Activated CD8-positive, alpha-beta memory T cell treated with anti-CD3 and anti-CD28 coated beads for 48 hours (primary cell): ENCODE measurements at regions not wholly inside any gene's neighbourhood (a gene's known extent, or its start where the extent isn't known, plus 50 kb on each side); places are given as distances from the start of the nearest gene placed in this dataset.
"Not testable (repeated sequence)": the region's sequence is repeated elsewhere in the genome, so short reads cannot be mapped to it uniquely, and the experiment has no call there.

Experiments used
- DNase-seq, 3 experiments: peaks; one replicate each; pipeline ENCODE4 v3.0.0-alpha.2; 2020; ENCODE audit warnings: low read depth in 2 of 3, low spot score in 2 of 3

DNA sequence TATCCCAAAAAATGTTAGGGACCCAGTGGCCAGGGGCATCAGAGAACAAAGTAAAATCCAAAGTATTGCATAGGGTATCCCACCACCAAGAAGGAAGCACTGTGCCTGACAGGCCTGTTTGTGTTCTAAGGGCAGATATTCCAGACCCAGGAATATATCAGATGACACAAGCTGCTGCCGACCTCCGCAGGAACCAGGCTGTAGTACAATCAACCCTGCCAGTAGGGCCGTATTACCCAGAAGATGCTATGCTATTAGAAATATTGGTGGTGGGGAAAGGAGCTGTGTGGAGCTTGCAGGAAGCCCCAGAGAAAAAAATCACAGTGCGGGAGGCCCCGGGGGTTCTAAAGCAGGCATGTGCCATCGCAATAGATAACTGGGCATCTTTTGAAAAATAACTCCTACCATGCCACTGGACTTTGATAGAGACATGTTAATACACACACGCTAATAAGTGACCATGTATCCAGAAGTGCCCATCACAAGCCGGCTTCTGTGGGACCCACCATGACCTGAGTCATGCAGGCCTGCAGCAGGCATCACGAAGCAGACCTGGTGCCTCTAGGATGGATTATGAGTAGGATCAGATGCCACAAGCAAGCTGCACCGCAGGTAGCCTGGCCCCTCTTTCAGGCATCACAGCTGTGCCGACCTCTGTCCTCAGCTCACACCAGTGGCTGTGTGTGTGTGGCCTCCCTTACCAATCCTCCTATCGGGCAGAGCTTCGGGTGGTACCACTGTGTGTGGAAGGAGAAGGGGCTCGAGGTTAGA, 242.7 kb downstream of the BCL11B start:
- DNase-seq, result no peak

DNA sequence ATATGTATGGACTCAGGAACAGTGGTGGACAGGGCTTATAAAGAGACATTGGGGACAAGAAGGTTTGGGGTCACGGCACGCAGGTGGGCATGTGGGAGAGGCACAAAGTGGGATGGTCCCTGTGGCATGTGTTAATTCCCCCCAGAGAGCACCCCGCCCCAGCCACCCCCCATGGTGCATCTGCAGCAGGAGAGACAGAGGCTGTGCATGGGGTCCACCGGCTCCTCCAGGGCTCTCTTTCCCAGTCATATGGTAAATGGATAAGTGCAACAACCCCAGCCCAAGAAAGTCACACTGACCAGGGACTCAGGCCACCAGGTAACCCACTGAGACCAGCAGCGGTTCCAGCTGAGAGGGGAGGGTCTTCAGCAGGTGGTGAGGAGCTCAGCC, 242.1 kb downstream of the BCL11B start:
- no peak for DNase-seq

DNA sequence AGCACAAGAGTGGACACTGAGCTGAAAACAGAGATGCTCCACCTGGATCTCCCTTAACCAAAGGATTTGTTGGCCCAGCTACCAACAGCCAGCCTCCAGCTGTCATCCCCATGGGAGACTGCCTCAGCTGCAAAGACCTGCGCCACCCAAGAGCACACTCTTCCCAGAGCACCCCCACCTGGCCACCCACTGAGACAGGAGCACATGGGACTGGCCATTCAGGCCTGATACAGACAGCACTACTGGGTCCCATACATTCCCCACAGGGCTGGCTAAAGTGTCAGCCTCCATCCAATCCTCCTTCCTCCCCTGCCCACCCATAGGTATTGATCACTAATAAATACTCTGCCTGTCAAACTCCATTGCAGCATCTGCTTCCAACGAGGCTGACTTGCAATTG, 241.5 kb downstream of the BCL11B start:
- DNase-seq, result no peak

DNA sequence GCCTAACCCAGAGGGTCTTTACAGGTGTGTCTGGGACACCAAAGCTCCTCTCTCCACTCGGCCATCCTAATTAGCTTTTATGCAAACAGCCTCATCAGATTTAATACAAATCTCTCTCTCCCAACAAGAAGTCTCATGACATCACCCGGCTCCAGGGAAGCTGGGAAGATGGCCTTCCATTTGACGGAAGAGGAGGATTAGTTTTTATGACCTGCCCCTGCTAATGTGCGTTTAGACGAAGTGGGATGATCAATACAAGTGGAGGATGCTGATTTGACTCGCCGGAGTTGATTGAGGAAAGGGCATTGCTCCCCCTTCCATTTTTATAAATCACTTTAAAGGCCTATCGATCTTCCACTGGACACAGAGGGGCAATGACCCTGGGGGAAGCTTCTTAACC, 239.2 kb downstream of the BCL11B start:
- no peak for DNase-seq

DNA sequence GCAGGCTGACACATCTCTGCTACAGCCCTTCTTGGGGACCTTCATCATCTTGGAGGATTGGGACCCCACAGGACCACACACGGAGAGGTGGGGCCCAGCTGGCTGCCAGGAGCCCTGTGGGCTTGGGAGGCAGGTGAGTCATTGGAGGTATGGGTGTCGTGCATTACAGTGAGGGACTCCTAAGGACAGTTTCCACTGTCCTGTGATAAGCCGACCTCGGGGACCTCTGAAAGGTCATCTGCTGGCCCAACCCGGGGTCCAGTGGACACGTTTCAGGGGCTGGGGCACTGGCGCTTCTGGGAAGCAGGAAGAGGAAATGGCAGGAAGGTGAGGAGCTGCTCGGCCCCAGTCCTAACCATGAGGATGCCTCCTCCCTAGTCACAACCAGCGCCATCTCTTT, 238.0 kb downstream of the BCL11B start:
- DNase-seq, result no peak

DNA sequence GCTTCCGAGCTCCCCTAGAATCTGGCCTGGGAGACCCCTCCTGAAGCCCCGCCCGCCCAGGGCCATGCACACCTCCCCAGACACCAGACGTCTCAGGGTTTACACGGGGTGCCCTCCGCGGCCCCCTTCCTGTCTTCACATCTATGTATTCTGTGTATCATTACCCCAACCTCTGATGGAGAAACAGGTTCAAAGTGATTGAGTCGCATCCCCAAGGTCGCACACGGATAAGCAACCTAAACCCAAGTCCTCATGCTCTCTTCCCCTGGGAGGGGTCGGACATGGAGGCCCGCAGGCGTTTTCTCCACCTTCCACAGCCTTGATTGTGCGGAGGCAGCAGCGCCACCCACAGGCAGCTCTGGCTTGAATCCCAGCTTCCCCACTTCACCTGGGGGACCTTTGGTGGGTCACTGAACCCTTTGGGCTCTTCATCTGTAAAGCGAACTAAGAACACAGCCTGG, 237.3 kb downstream of the BCL11B start:
- no peak for DNase-seq

DNA sequence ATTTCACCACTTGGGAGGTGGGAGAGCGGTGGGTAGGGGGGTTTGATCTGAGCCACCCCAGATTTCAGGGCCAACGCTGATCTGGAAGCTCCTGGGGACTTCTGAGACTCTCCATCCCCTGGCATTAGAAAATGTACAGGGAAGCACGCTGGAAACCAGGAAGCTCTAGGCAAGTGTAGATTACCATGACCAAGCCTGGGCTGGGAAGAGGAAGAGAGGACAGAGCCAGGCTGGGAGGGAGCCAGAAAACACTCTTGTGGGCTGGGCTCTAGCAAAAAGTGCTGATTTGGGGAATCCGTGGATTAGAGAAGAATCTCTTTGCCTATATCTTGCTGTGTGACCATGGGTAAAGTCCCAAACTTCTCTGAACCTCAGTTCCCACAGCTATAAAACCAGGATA, 236.7 kb downstream of the BCL11B start:
- DNase-seq, result no peak

DNA sequence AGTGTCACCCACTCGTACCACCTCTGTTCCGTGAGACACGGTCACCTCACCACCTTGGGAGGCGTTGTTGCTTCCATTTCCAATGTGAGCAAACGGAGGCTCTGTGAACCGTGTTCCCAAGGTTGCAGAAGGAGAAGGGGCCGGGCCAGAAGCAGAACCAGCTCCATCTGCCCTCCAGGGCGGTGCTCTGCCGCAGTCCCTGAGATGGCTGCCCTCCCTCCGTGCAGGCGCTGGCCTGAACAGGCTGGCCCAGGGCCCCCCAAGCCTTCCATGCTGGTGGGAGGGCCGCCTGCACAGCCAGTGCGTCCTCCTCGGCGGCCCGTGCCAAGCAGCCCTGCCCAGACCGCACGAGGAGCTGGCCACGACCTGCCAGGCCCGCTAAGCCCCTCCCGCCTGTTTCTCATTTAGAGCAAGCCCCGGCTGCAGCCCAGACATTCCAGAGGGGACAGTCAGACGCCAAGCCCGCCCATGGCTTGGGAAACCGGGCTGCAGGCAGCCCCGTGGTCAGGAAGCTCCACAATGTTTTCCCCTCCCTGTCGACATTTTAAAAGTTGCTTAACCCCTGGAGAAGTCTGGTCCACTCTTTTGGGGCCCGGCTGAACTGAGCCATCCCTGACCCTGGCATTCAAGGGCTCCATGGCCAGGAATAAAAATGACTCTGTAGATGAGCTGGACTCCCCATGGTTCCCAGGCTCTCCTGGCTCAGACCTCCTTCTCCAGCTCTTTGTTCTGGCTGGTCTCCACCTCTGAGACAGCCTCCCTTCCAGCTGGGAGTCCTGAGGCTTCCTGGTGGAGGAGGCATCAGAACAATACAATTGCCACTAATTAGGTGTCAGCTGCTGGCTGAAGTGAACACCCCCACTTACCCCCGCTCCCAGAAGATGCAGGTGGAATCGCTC, 236.0 kb downstream of the BCL11B start:
- DNase-seq, result no peak

DNA sequence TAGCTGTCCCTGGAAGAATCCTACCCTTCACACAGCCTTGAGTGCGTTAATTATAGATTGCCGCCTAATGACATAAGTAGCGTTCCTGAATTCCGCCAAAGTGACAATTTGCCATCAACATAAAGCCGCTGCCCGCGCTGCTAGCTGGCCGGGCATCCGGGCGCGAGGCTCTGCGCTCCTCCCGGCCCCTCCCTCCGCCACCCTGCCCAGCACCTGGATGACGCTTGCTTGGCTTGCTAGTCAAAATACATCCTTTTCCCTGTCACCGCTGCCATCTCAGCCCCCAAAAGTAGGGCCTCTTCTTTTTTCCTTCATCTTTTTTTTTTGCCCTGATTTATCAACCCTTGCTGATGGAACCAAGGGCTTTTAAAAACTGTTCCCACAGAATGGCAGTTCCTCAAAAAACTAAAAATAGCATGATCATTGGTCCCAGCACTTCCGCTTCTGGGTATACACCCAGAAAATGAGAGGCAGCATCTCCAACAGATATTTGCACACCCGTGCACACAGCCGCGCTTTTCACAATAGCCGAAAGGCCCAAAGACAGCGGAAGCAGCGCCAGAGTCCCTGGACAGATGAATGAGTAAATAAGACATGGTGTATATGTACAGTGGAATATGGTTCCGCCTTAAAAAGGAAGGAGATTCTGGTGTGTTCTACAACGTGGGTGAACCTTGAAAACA, 235.2 kb downstream of the BCL11B start:
- DNase-seq, result no peak

DNA sequence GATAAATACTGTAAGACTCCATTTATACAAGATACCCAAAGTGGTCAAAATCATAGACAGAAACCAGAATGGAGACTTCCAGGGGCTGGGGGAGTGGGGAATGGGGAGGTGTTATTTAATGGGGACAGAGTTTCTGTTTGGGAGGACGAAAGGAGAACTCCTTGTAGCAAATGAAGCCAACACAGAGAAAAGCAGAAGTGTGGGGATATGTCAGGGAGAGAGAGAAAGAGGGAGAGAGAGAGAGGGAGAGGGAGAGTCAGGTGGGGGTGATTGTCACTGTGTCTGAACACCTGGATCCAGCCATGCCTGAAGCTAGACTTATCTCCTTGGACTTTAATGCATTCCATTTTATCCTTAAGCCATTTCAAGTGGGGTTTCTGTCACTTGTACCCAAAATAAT, 234.7 kb downstream of the BCL11B start:
- DNase-seq, result not testable (repeated sequence)

DNA sequence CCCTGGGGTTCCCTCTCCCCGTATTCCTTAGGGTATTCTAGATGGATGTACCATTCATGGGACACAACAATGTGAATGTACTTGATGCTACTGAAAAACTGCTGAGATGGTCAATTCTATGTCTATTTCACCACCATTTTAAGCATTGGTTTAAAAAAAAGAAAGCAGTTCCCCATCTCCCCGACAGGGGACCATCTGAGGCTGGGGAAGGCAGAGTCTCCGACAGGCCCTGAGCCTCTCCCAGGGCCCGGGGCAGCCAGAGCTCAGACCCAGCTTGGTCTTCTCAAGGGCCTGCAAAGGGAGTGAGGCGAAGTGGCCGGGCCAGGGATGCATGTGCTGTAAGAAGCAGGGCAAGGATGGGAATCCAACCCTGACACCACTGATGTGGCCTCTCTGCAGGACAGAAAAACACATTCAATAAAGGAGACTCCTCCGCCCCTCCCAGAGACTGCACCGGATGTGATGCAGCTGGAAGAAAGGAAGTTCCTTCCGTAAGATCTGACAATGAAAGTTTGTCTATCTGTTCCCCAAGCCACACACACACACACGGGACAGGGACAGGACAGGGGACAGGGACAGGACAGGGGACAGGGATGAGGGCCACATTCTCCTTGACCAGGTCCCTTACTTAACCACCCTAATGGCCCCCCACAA, 234.1 kb downstream of the BCL11B start:
- no peak for DNase-seq

DNA sequence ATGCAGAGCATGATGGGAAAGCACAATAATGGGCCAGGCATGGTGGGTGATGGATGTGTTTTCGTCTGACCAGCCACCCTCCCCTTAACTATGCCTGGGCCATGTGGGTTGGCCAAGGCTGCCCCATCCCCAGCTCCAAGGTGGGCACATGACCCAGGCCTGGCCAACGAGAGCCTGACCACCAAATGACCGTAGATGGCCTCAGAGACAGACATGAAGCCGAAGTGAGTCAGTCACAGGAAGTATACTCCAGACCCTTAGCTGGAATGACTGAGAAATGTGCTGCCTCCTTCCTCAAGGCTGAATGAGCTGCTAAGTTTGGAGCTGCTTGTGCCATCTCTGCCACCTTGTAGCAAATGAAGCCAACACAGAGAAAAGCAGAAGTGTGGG, 233.6 kb downstream of the BCL11B start:
- no peak for DNase-seq

DNA sequence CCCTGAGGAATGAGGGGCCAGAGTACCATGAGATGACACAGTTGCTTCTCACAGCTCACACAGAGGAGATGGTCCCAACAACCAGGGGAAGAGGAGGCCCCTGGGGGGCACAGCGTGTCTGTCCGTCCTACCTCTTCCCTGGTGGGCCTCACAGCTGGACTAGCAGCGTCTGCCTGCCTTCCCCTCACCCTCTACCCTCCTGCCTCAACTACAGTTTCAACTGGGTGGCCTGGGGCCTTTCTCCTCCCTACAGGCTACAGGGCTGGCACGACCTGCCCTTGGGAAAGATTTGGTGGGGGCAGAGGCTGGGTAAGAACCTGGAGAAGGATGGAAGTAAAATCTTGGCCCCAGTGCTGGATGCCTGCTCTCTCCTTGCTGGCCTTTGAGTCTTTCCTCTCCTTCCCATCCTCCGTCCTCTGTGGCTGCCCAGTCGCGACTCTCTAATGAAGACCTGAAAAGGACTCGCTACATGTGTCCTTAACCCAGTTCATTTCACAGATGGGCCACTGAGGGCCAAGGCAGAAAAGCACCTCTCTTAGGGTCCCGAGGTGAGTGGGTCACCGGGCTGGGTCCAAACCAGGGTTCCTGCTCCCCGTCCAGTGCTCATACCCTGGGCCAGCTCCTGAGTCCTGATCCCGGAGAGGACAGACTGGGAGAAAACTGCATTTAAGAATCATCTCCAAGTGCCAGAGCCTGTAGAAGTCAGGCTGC, 232.5 kb downstream of the BCL11B start:
- no peak for DNase-seq

DNA sequence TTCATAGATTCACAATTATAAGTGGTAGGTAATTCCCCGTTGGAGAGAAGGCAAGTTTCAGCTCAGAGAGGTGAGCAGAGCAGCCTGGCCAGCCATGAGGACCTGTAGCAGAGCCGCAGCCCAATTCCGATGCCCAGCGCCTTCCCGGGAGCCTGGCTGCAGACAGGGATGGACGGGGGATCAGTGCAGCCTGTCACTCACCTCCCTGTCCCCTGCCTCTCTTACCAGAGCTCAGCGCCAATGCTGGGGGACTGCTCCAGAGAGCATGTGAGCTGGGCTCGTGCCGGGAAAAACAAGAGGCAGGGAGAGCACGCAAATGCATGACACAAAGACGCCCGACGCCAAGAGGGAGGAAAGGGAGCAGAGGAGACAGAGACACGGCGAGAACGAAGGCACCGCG, 231.9 kb downstream of the BCL11B start:
- no peak for DNase-seq

DNA sequence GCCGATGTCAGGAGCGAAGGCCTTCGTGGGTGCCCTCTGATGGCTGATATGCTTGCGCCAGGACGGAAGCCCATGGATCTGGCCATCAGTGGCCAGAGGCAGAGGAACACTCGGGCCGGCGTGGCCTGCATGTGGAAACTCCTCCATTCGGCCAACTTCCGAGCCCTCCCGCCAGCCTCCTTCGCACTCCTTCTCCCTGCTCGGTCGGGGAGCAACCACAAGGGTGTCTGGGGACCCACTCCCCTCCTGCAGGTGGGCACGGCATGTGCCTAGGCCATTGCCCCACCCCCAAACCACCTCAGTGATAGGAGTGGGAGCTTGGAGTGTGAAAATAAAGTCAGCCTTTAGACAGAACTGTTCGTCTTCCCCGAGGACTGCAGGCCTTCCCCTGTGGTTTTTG, 231.3 kb downstream of the BCL11B start:
- no peak for DNase-seq

DNA sequence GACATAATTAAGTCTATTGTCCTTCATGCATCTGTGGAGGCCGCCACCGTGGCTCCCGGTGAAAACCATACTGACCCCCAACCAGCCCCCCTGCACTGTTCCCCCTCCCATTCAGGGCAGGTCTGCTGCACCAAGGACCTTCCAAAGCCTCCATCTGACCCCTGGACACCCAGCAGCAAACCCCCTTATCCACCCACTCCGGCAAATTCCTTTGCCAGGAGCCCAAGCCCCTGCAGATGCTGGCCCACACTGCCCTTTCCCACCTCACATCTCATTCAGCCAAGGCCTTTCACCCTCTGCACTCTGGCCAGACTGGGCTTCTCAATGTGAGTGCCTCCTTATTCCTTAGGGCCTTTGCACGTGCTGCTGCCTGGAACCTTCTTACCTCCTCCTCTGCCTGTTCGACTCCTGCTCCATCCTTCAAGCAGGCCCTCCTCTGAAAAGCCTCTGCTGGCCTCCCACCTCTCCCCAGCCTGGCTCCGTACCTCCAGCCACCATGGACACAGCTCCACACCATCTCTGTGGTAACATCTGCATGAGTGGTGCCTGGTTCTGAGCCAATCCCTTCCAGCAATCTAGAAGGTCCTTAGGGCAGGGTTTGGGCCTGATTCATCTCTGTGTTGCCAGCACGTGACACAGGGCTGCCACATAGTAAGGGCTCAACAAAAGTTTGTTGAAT, 230.7 kb downstream of the BCL11B start:
- DNase-seq, result no peak

DNA sequence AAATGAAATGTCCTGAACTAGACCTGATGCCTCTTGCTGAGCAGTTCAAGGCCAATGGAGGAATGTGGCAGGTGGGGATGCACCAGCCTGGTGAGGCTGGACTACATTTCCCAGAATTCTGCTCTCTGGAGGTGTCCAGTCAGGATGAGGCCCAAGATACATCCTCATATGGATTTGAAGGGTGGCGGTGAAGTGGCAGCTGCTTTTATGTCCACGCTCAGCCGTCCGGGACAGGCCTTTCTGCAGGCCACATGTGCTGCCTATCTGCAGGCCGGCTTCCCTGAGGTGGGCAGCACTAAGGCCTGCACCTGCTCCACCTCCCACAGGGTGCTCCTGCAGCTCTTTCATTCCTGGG, 230.2 kb downstream of the BCL11B start:
- no peak for DNase-seq

DNA sequence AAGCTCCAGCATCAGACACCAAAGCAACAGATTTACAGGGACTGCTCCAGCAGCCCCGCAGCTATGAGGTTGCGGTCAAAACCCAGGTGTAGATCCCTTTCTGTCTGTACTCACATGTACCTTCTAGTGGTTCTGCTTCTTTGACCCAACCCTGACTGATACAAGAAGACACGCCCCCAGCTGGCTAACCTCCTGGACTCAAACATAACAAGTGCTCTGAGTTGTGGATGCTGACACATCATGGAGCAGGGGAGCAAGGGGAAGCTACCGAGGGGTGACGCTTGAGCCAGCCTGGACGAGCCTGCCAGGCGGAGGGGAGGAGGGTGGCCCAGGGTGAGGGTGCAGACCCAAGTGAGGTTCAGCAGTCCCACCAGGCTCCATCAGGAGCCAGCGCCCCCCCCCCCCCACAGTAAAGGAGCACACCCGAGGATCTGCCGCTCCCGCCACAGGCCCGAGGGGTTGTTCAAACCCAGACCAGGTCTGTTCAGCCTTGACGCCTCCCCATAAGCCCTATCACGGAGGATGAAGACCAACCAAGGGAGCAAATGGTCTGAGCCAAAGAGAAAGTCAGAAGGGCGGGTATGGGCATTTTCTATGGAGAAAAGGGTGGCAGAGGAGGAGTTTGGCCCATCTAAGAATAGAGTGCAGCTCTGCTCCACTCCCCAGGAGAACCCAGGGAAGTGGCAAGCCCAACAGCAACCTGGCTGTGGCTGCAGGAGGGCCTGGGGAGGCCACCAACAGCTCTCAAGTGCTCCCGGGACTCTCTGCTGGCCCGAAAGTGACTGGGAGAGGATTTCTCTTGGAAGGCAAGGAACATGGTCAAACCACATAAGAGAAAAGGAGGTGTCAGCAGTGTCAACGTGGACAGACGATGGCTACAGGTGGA, 229.4 kb downstream of the BCL11B start:
- no peak for DNase-seq

DNA sequence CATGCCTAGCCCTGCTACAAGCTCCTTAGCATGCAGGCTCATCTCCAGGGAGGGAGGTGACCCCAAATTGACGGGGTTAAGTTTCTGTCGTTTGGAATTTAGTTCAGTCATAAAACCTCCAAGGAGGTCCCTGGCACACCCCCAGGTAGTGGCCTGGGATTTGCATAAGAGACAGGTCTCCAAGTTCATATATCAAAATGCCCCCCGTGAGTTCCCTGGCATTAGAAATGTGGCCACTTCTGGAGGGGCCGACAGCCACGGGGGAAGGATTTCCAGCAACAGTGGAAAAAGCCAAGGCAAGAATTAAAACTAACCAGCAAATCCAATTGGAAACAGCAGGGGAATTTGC, 228.8 kb downstream of the BCL11B start:
- DNase-seq, result no peak
